IMR-90 (cell line): ENCODE measurements at regions not wholly inside any gene's neighbourhood (a gene's known extent, or its start where the extent isn't known, plus 50 kb on each side); places are given as distances from the start of the nearest gene placed in this dataset.

ENCODE experiments used
- ATAC-seq: fragments of 200-7000 bp; cut with Tn5 transposase; 2 replicates; pipeline ENCODE4 v1.9.1; 2020; ENCODE audit warnings: low read depth, mild to moderate bottlenecking, moderate library complexity
- BruUV-seq: library from RNA; stranded (reverse); fragments of 400-500 nt; replicated peaks from 2 replicates; lab custom pipeline; 2021; lab: Mats Ljungman, UMichigan
- CTCF ChIA-PET: fragments of 300-600 bp; formaldehyde crosslinking; extraction: SDS; loops from one replicate; lab custom pipeline; 2021; ENCODE audit warnings: antibody characterized with exemption; lab: Yijun Ruan, JAX
- POLR2A ChIA-PET: fragments of 300-600 bp; sonication (Branson Sonifier 250); formaldehyde crosslinking; loops from one replicate; lab custom pipeline; 2022; ENCODE audit warnings: antibody characterized with exemption; ENCODE audit not compliant: unreplicated experiment; lab: Charles Lee
- DNase-seq: peaks from one replicate; pipeline ENCODE4 v3.0.0; 2013
- H2AFZ ChIP-seq: replicated peaks from 2 replicates; pipeline ENCODE3; 2013; ENCODE audit warnings: low read length, mild to moderate bottlenecking; ENCODE audit not compliant: poor library complexity
- H2AK5ac ChIP-seq: 2 replicates; pipeline ENCODE4 v1.6.1; 2013; ENCODE audit warnings: low read depth, low read length, inconsistent platforms
- H2AK9ac ChIP-seq: replicated peaks from 2 replicates; pipeline ENCODE3; 2013; ENCODE audit warnings: mild to moderate bottlenecking, low read depth, low read length, moderate library complexity; ENCODE audit not compliant: poor library complexity
- H2BK120ac ChIP-seq: 2 replicates; pipeline ENCODE4 v1.6.1; 2013; ENCODE audit warnings: low read depth, low read length, inconsistent platforms
- H2BK15ac ChIP-seq: 3 replicates; pipeline ENCODE4 v1.6.1; 2013; ENCODE audit warnings: low read depth, low read length, inconsistent platforms
- H2BK20ac ChIP-seq: 2 replicates; pipeline ENCODE4 v1.6.1; 2013; ENCODE audit warnings: low read depth, mild to moderate bottlenecking, inconsistent platforms, low read length, moderate library complexity
- H2BK5ac ChIP-seq: 2 replicates; pipeline ENCODE4 v1.6.1; 2013; ENCODE audit warnings: mild to moderate bottlenecking, low read depth, low read length, inconsistent platforms; ENCODE audit not compliant: poor library complexity, severe bottlenecking
- H3K14ac ChIP-seq: replicated peaks from 2 replicates; pipeline ENCODE4 v1.6.1; 2013; ENCODE audit warnings: low read depth, low read length, inconsistent platforms
- H3K18ac ChIP-seq: 2 replicates; pipeline ENCODE4 v1.6.1; 2013; ENCODE audit warnings: low read depth, low read length, control low read depth
- H3K23ac ChIP-seq: 2 replicates; pipeline ENCODE4 v1.6.1; 2013; ENCODE audit warnings: low read depth, low read length, inconsistent platforms
- H3K27ac ChIP-seq: 2 replicates; pipeline ENCODE4 v1.5.1; 2013; ENCODE audit warnings: mild to moderate bottlenecking, control low read depth, low read length; ENCODE audit not compliant: insufficient read depth
- H3K27me3 ChIP-seq: 2 replicates; pipeline ENCODE4 v1.6.1; 2013; ENCODE audit warnings: low read length; ENCODE audit not compliant: control insufficient read depth, insufficient read depth
- H3K36me3 ChIP-seq: 2 replicates; pipeline ENCODE4 v1.6.1; 2013; ENCODE audit warnings: low read length, mixed read lengths; ENCODE audit not compliant: control insufficient read depth, insufficient read depth
- H3K4ac ChIP-seq: 2 replicates; pipeline ENCODE4 v1.6.1; 2013; ENCODE audit warnings: low read depth, low read length, inconsistent platforms
- H3K4me1 ChIP-seq: 2 replicates; pipeline ENCODE4 v1.6.1; 2013; ENCODE audit warnings: low read length, mixed read lengths; ENCODE audit not compliant: control insufficient read depth, insufficient read depth
- H3K4me2 ChIP-seq: 2 replicates; pipeline ENCODE4 v1.6.1; 2013; ENCODE audit warnings: low read depth, mild to moderate bottlenecking, control low read depth, low read length, moderate library complexity
- H3K4me3 ChIP-seq: 2 replicates; pipeline ENCODE4 v1.5.1; 2013; ENCODE audit warnings: low read depth, mild to moderate bottlenecking, control low read depth, low read length, moderate library complexity; ENCODE audit not compliant: insufficient read depth
- H3K56ac ChIP-seq: 2 replicates; pipeline ENCODE4 v1.6.1; 2013; ENCODE audit warnings: low read length, inconsistent platforms; ENCODE audit not compliant: insufficient read depth; ENCODE audit errors: extremely low read depth
- H3K79me1 ChIP-seq, 2 experiments: 2 replicates each; pipeline ENCODE4 v1.6.1; 2013; ENCODE audit warnings: low read length in 2 of 2, inconsistent platforms in 1 of 2, low read depth in 1 of 2
- H3K9ac ChIP-seq: 2 replicates; pipeline ENCODE4 v1.6.1; 2013; ENCODE audit warnings: low read depth, low read length, control low read depth
- H3K9me1 ChIP-seq: 2 replicates; pipeline ENCODE4 v1.6.1; 2013; ENCODE audit warnings: low read length, inconsistent platforms; ENCODE audit not compliant: insufficient read depth
- H3K9me3 ChIP-seq: 2 replicates; pipeline ENCODE4 v1.6.1; 2013; ENCODE audit warnings: low read length; ENCODE audit not compliant: control insufficient read depth, insufficient read depth
- H4K20me1 ChIP-seq: 2 replicates; pipeline ENCODE4 v1.6.1; 2013; ENCODE audit warnings: low read length, inconsistent platforms; ENCODE audit not compliant: insufficient read depth
- H4K5ac ChIP-seq: 2 replicates; pipeline ENCODE4 v1.6.1; 2013; ENCODE audit warnings: mild to moderate bottlenecking, low read depth, low read length, control low read depth
- H4K8ac ChIP-seq, 2 experiments: 2 replicates each; pipeline ENCODE4 v1.6.1; 2013; ENCODE audit warnings: low read depth in 2 of 2, low read length in 2 of 2, control low read depth in 1 of 2, inconsistent platforms in 1 of 2
- H4K91ac ChIP-seq: 2 replicates; pipeline ENCODE4 v1.6.1; 2013; ENCODE audit warnings: low read depth, low read length, inconsistent platforms; ENCODE audit not compliant: insufficient read depth
- BHLHE40 ChIP-seq: fragments of 150-350 bp; IDR thresholded peaks from 2 replicates; pipeline ENCODE4 v1.6.1; 2016; ENCODE audit warnings: mild to moderate bottlenecking, low read depth, low read length
- CEBPB ChIP-seq: IDR thresholded peaks from 2 replicates; pipeline ENCODE4 v1.6.1; 2012; ENCODE audit warnings: low read depth, low read length, improper control_type of control experiment
- CHD1 ChIP-seq: IDR thresholded peaks from 2 replicates; pipeline ENCODE4 v1.6.1; 2012; ENCODE audit warnings: low read depth, low read length, improper control_type of control experiment
- ELK1 ChIP-seq: fragments of 150-350 bp; IDR thresholded peaks from 2 replicates; pipeline ENCODE4 v1.6.1; 2016; ENCODE audit warnings: low read depth, mild to moderate bottlenecking, low read length, moderate library complexity, borderline replicate concordance
- FOS ChIP-seq: fragments of 150-350 bp; IDR thresholded peaks from 2 replicates; pipeline ENCODE4 v1.6.1; 2016; ENCODE audit warnings: low read depth, low read length
- MAFK ChIP-seq: IDR thresholded peaks from 2 replicates; pipeline ENCODE4 v1.6.1; 2012; ENCODE audit warnings: low read depth, low read length, improper control_type of control experiment
- MAZ ChIP-seq: IDR thresholded peaks from 2 replicates; pipeline ENCODE4 v1.6.1; 2012; ENCODE audit warnings: low read depth, mild to moderate bottlenecking, low read length, improper control_type of control experiment, moderate library complexity, borderline replicate concordance
- NFE2L2 ChIP-seq: fragments of 150-350 bp; IDR thresholded peaks from 2 replicates; pipeline ENCODE4 v1.6.1; 2016; ENCODE audit warnings: low read depth, mild to moderate bottlenecking, low read length
- POLR2A ChIP-seq: IDR thresholded peaks from 2 replicates; pipeline ENCODE4 v1.6.1; 2012; ENCODE audit warnings: mild to moderate bottlenecking, low read depth, low read length
- RAD21 ChIP-seq: IDR thresholded peaks from 2 replicates; pipeline ENCODE4 v1.6.1; 2012; ENCODE audit warnings: low read length, improper control_type of control experiment
- RFX5 ChIP-seq: IDR thresholded peaks from 2 replicates; pipeline ENCODE4 v1.8.0; 2012; ENCODE audit warnings: low read depth, mild to moderate bottlenecking, low read length, moderate library complexity
- SMC3 ChIP-seq: fragments of 150-350 bp; IDR thresholded peaks from 2 replicates; pipeline ENCODE4 v1.6.1; 2016; ENCODE audit warnings: low read depth, mild to moderate bottlenecking, antibody characterized with exemption, low read length, moderate library complexity
- USF2 ChIP-seq: fragments of 150-350 bp; IDR thresholded peaks from 2 replicates; pipeline ENCODE4 v1.6.1; 2017; ENCODE audit warnings: mild to moderate bottlenecking, antibody characterized with exemption, low read length, low read depth
- dilution Hi-C: fragments of 300-500 bp; cut with HindIII; formaldehyde crosslinking; loops from one replicate; pipeline ENCODE4 v1.14.3; 2018; ENCODE audit warnings: low sequenced_read_pairs; ENCODE audit not compliant: unreplicated experiment
- in situ Hi-C: fragments of 300-500 bp; cut with MboI; formaldehyde crosslinking; loops from 3 replicates; pipeline ENCODE4 v1.14.3; 2019; ENCODE audit warnings: low sequenced_read_pairs, inconsistent platforms, mixed read lengths
- intact Hi-C: fragments of 100-400 bp; cut with micrococcal nuclease; formaldehyde crosslinking; loops from 2 replicates; pipeline ENCODE4 v1.10.0; 2022
- TF ChIP-seq, protein P1 (sequence below): conservative IDR thresholded peaks from 2 replicates; pipeline ENCODE4 v1.5.1; 2012; ENCODE audit warnings: mild to moderate bottlenecking, low read depth, low read length, improper control_type of control experiment

GRCh38 chr4:33974270-33974669 lies 2270.0 kb downstream of the ARAP2 start:
- CTCF ChIA-PET = no interaction called here

More at GRCh38 chr4:33974270-33974669, 2270.0 kb downstream of the ARAP2 start:
- no peak overlapping the region for H2AFZ ChIP-seq
- no peak overlapping the region for H3K23ac ChIP-seq
- no peak overlapping the region for H3K4ac ChIP-seq
- H4K20me1 ChIP-seq = no peaks in the 10 kb centered on the region
- no peak overlapping the region for H3K27ac ChIP-seq
- no peak overlapping the region for H4K91ac ChIP-seq
- TF ChIP-seq BHLHE40 (no peak), USF2 (no peak), MAZ (no peak), CHD1 (no peak), MAFK (no peak), CEBPB (no peak), POLR2A (no peak), RFX5 (no peak), FOS (no peak), NFE2L2 (no peak), RAD21 (no peak), ELK1 (no peak), SMC3 (no peak)
- TF ChIP-seq, protein P1, sequence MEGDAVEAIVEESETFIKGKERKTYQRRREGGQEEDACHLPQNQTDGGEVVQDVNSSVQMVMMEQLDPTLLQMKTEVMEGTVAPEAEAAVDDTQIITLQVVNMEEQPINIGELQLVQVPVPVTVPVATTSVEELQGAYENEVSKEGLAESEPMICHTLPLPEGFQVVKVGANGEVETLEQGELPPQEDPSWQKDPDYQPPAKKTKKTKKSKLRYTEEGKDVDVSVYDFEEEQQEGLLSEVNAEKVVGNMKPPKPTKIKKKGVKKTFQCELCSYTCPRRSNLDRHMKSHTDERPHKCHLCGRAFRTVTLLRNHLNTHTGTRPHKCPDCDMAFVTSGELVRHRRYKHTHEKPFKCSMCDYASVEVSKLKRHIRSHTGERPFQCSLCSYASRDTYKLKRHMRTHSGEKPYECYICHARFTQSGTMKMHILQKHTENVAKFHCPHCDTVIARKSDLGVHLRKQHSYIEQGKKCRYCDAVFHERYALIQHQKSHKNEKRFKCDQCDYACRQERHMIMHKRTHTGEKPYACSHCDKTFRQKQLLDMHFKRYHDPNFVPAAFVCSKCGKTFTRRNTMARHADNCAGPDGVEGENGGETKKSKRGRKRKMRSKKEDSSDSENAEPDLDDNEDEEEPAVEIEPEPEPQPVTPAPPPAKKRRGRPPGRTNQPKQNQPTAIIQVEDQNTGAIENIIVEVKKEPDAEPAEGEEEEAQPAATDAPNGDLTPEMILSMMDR = no peak
- no peak overlapping the region for H2BK120ac ChIP-seq
- H3K9me1 ChIP-seq = no peaks in the 10 kb centered on the region
- H4K5ac ChIP-seq = no peak overlapping the region
- no peak overlapping the region for H2BK20ac ChIP-seq
- POLR2A ChIA-PET = no interaction called here
- H3K18ac ChIP-seq = no peak overlapping the region
- no peaks in the 10 kb centered on the region for H3K27me3 ChIP-seq
- no peak overlapping the region for H3K4me3 ChIP-seq
- no peak overlapping the region for H3K56ac ChIP-seq
- no peak overlapping the region for H2AK5ac ChIP-seq
- in situ Hi-C loops = no loop called here
- no peak overlapping the region for H2BK15ac ChIP-seq
- DNase-seq (no peak), ATAC-seq (no peak)
- no peak overlapping the region for H3K14ac ChIP-seq
- H3K9ac ChIP-seq = no peak overlapping the region
- H3K4me1 ChIP-seq = no peaks in the 10 kb centered on the region
- no peak overlapping the region for H3K4me2 ChIP-seq
- H3K9me3 ChIP-seq = no peaks in the 10 kb centered on the region
- intact Hi-C loops = no loop called here
- no peaks in the 10 kb centered on the region for H3K79me1 ChIP-seq
- dilution Hi-C loops = no loop called here
- no peak overlapping the region for H4K8ac ChIP-seq
- H2AK9ac ChIP-seq = no peak overlapping the region
- H2BK5ac ChIP-seq = no peak overlapping the region
- no peaks in the 10 kb centered on the region for H3K36me3 ChIP-seq
- no TSS peak for BruUV-seq
